ENCODE measurements at regions not wholly inside any gene's neighbourhood (a gene's known extent, or its start where the extent isn't known, plus 50 kb on each side); places are given as distances from the start of the nearest gene placed in this dataset.
"Not testable (repeated sequence)": the region's sequence is repeated elsewhere in the genome, so short reads cannot be mapped to it uniquely, and the experiment has no call there.

- no peak for DNase-seq
Measured at GRCh38 chr2:129827311-129828090, 152.0 kb upstream of the RAB6C start.

DNA sequence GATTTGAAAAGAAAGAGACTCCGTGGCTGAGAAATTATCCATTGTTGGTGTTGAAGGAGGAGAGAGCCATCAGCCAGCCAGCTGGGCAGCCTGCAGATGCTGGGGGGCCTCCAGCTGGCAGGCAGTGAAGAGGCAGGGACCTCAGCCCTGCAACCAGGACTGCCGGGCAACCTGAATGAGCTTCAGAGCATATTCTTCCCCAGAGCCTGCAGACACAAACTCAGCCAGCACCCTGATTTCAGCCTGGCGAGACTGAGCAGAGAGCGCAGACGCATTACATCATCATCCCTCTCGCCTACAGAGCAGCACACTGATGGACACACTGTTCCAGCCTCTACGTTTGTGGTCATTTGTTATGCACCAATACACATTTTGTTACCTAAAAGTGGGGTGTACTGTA is 150.7 kb upstream of the RAB6C start:
- DNase-seq: no peak

DNA sequence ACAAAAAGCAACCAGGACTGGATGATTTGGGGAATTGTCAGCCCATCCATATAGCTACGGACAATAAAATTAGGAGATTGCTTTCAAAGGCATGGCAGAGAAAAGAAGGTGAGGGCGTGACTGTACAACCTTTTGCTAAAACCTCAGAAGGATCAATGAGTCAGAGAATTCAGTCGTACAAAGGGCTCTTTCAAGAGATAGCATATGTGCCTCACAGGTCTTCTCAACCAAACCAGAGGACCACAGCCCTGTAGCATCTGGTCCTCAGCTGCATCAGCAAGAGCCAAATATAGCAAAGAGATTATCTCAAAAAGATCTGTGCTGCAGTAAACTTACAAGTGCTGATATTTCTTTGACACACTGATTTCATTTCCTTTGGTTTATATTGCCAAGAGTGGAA is 149.9 kb upstream of the RAB6C start:
- DNase-seq: no peak

GRCh38 chr2:129831018-129831417 is 148.4 kb upstream of the RAB6C start:
- no peak for DNase-seq

DNA sequence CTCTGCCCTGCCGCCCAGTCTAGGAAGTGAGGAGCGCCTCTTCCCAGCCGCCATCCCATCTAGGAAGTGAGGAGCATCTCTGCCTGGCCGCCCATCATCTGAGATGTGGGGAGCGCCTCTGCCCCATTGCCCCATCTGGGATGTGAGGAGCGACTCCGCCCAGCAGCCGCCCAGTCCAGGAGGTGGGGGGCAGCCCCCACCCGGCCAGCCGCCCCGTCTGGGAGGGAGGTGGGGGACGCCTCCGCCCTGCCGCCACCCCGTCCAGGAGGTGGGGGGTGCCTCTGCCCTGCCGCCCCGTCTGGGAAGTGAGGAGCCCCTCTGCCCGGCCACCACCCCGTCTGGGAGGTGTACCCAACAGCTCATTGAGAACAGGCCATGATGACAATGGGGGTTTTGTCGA is 146.0 kb upstream of the RAB6C start:
- DNase-seq: not testable (repeated sequence)

DNA sequence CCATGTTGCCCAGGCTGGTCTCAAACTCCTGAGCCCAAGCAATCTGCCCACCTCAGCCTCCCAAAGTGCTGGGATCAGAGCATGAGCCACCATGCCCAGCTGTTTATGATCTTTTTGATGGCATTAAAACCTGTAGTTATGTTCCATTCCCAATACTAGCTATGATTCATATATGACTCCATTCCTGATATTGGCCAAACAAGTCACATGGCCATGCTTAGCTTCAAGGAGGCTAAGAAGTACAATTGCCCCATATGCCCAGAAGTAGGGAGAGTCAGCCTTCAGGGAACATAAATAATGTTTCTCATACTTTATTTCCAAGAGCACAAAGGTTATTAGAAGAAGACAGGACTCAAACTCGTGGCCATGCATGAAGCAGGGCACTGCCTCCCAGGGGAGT is 132.4 kb upstream of the RAB6C start:
- DNase-seq: no peak

GRCh38 chr2:129849559-129850160 is 129.8 kb upstream of the RAB6C start:
- DNase-seq: peak in 3 of 6 experiments; percentile 27 to 71 (median 62)

DNA sequence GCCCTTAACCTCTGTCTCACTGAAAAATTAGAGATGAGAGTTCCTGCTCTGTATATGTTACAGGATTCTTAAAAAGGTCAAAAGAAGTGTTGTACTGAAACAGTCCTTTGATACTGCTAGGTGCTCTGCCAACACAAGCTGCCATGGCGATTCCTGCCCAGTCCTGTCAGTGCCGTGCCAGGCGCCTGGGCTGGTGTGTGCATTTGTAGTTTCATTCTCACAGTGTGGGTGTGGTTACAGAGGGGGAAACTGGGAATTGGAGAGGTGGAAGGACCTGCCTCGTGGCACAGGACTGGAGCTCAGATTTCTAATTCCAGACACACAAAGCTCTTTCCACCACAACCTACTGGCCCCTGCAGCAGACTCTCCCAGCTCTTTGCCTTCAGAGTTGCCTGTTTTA is 122.3 kb upstream of the RAB6C start:
- no peak for DNase-seq

DNA sequence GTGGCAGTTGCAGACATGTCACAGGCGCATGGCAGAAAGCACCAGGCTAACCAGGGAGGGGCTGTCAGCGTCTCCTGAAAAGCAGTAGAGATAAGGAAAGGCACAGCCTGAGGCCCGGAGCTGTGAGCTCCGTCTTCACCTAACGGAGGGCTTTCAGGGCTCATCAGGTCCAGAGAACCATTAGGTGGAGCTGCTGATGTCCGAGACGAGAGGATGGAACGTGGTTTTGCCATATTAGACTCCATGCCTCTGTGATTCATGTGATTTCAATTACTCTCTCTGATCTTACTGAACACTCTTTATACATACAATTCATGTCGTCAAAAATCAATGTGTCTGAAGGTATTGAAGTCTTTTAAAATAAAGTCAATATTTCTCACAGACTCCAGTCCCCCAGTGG is 120.3 kb upstream of the RAB6C start:
- no peak for DNase-seq

DNA sequence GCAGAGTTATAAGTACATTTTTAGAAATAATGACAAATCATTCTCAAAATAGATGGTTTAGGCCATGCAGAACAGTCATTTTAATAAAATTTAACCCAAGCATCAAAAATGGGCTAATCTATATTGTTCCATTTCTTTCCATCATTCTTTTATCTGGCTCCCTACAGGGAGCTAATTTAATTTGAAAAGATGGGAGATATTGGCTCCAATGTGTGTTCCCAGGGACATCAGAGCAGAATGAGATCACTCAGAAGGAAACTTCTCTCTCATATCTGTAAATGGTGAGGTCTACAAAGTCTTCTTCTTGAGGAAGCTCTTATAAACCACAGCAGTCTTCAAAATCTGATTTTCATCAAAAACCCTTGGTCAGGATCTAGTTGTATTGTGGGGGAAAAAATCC is 119.4 kb upstream of the RAB6C start:
- no peak for DNase-seq

DNA sequence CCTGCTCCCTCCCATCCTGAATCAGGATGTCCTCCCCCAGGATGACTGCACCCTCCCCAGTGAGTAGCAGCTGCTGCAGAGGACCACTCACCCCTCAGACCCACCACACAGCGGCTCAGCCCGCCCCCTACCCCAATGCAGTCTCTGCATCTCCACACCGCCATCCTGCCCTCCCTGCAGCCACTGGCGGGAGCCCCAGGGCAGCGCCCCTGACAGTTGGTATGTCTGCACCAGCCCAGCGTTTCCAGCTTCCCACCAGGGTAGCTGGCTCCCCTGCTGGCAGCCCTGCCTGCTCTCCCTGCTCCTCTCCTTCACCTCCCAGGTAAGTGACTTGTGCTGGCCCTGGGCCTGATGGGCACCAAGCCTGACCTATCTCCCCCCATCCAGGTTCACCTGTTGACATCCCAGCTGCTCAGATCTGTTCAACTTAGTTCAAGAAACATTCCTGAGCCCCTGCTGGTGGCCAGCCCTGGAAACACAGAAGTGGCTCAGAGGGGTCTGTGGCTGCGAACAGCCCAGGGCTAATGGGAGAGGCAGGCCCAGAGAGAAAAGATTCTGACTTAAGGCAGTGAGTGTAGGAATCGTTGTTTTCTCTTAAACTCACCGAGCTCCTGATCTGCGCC is 117.7 kb upstream of the RAB6C start:
- DNase-seq: no peak

GRCh38 chr2:129862668-129863067 is 116.8 kb upstream of the RAB6C start:
- no peak for DNase-seq

- no peak for DNase-seq
Measured at GRCh38 chr2:129863350-129863749, 116.1 kb upstream of the RAB6C start.

DNA sequence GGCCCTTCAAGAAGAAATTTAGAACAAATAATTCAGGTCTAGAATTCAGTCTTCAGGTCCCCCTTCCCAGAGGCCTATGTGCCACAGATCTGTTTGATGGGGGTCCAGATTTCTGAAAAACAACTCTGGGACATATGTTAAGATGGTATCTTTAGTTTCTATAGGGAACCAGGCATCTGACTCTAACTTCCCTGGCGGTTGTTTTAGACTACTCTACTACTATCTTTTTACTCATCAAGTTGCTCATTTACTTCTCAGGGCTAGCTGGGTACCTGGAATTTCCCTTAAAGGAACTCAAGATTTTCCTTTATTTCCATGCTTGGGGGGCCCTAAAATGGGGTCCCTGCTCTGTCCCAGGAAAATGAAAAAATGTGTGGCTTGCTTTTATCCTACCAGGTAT is 114.7 kb upstream of the RAB6C start:
- no peak for DNase-seq

- DNase-seq: no peak
Measured at GRCh38 chr2:129865976-129866375, 113.5 kb upstream of the RAB6C start.

DNA sequence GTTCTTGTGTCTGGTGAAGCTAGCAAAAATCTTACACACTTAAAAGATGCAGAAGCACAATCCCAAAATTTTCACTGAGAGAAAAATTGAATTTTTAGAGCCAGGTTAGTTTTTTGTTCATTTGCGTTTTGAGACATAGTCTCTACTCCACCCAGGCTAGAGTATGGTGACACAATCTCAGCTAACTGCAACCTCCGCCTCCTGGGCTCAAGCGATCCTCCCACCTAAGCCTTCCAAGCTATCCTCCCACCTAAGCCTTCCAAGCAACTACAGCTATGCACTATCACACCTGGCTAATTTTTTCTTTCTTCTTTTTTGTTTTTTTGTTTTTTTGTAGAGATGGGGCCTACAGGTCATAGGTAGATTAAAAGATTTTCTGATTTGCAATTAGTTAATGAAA is 113.1 kb upstream of the RAB6C start:
- no peak for DNase-seq

DNA sequence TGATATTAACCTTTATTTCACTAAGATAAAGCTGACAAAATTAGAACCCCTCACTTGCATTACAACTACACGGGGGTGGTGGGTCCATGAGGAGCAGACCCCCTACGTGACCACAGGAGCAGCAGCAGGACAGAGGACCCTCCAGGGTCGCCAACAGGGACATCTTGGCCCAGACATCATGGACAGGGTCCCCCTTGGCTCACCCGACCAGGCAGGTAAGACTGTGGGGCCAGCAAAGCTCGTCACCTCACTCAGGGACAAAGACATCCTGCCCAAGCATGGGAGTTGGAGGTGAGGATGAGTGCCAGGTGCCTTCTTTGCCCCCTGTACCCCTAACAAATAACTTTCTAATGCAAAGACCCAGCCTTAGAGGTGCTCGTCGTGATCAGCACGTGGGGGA is 111.3 kb upstream of the RAB6C start:
- DNase-seq: no peak

GRCh38 chr2:129870685-129871241 is 108.7 kb upstream of the RAB6C start:
- no peak for DNase-seq

DNA sequence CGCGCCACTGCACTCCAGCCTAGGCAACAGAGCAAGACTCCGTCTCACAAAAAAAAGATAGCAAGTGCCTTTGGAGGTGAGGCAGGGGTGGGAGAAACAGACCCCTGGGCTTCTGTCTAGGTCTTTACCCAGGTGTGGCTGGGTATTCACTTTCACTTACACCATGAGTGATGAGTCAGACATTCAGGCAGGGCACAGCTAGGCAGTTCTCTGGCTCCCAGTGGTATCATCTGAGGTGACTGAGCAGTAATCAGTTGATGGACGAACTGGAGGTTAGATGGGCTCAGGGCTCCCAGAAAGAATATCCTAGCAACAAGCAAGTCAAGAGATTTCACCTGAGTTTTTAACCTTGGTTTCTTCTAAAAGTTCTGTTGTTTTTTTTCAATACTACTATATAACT is 107.0 kb upstream of the RAB6C start:
- DNase-seq: no peak

DNA sequence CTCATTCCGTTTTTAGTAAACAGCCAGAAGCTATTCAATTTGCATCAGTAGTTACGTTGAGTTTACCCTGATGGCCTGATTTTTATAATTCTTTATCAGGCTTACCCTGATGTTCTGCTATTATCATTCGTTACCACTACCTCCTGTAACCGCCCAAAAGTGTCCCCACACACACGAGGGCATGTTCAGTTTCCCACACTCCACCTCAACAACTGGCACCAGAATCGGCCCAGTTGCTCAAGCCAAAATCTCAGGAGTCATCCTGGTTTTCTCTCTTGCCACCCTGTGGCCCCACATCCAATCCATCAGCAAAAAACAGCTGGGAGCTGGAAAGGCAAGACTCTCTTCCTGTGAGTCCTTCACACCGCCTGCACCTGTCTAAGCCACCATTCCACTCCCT is 102.9 kb upstream of the RAB6C start:
- DNase-seq: no peak

DNA sequence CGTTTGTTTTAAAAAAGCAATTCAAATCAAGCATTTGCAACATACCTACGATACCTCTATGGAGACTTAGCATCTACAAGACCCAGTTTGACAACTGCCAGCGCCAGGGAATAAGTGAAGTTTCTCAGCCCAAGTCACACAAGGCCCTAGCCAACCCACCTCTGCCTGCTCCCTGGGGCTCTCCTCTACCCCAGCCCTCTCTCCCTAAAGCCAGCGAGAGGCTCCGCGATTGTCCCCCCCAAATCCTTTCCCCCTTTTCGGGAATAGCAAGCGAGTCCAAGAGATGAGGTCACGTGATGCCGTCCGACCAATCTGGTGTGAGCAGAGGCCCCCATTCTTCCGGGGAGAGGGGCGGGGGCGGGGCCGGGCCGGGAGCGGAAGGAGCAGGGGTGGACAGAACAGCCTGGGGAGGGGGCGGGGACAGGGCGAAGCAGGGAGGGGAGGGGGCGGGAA is 102.2 kb upstream of the RAB6C start:
- DNase-seq: peak; percentile 73 to 89 (median 84)

DNA sequence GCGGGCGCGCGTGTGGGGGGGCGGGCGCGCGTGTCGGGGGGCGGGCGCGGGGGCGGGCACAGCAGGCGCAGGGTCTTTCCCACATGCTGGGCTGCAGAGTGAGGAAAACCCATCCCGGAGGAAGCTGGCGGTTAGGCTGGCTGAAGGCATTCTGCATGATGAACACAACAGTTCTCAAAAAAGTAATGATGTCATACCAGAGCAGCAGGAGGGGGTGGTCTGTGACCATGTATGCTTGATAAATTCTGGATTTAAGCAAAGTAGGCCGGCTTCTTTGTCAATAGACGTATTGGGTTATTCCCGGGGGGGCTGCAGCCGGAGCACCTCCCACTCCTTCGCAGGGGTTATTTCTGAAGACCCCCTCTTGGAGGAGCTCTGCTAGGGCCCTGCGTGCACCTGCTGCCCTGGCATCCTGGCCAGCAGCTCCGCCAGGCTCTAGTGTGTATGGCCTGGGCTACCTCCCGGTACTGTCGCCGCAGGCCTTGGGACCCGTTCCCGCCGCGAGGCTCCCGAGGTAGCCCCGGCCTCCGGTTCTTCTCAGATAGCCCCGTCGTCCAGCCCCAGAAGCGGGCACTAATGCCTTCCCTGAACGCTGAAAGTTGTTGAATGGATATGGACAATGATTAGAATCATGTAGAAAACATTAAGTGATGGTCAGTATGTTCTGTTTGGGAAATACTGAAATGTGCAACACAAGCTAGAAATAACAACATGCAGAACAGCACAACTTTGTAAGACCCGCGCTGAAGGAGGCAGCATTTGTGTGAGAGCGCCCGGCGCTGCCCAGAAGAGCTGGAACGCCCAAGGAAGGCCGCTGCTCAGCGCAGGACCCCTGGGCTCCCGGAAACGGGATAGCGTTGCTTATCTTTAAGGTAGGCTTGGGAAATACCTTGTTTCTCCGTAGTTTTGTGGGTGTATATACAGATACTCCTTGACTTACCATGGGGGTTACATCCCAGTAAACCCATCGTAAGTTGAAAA is 101.4 kb upstream of the RAB6C start:
- peak in 2 of 6 experiments; percentile 25 to 64 for DNase-seq
